K562 (cell line): ENCODE measurements at regions not wholly inside any gene's neighbourhood (a gene's known extent, or its start where the extent isn't known, plus 50 kb on each side); places are given as distances from the start of the nearest gene placed in this dataset.

Experiments
- ATAC-seq: fragments of 200-7000 bp; cut with Tn5 transposase; 3 replicates; pipeline ENCODE4 v1.9.1; 2020; ENCODE audit warnings: moderate library complexity
- BruUV-seq: library from RNA; stranded (reverse); fragments of 400-500 nt; replicated peaks from 2 replicates; lab custom pipeline; 2021; lab: Mats Ljungman, UMichigan
- CTCF ChIA-PET: fragments of 300-600 bp; formaldehyde crosslinking; extraction: SDS; loops from one replicate; lab custom pipeline; 2021; ENCODE audit warnings: low intra/inter-chr PET ratio; lab: Yijun Ruan, JAX
- POLR2A ChIA-PET: fragments of 300-600, 350-650 bp; sonication (Branson Sonifier 250); formaldehyde crosslinking; extraction: SDS; loops from one replicate; lab custom pipeline; 2021; ENCODE audit warnings: antibody characterized with exemption, inconsistent platforms; lab: Yijun Ruan, JAX
- DNase-seq, 4 experiments: peaks; one replicate each; pipeline versions ENCODE4 v3.0.0 to v3.0.0-alpha.2; 2011 to 2018; ENCODE audit warnings: low spot score in 3 of 4, mixed read lengths in 3 of 4; ENCODE audit errors: extremely low read depth in 1 of 4
- FAIRE-seq: peaks from 2 replicates; lab custom pipeline; 2011; peaks lifted over from hg19 to GRCh38; lab: Jason Lieb, UNC
- H2AFZ ChIP-seq: 2 replicates; pipeline ENCODE4 v1.6.0; 2011; ENCODE audit warnings: low read depth, low read length, control low read depth, inconsistent platforms
- H3K27ac ChIP-seq: fragments of 200-600 bp; 3 replicates; pipeline ENCODE4 v1.8.0; 2011; ENCODE audit warnings: low read depth, mild to moderate bottlenecking, control low read depth, inconsistent platforms, low read length, moderate library complexity, mixed read lengths; ENCODE audit errors: extremely low read depth
- H3K27me3 ChIP-seq, 2 experiments: fragments of 300-600 bp in 1 of 2; 2 replicates in 1 of 2; 3 replicates in 1 of 2; pipeline versions ENCODE4 v1.6.0 to v1.8.0; 2011; ENCODE audit warnings: inconsistent platforms in 2 of 2, low read length in 2 of 2, mild to moderate bottlenecking in 1 of 2, mixed read lengths in 1 of 2, moderate library complexity in 1 of 2; ENCODE audit not compliant: control insufficient read depth in 2 of 2, insufficient read depth in 2 of 2
- H3K36me3 ChIP-seq: fragments of 300-600 bp; 3 replicates; pipeline ENCODE4 v1.8.0; 2011; ENCODE audit warnings: mild to moderate bottlenecking, low read length, inconsistent platforms; ENCODE audit not compliant: control insufficient read depth, insufficient read depth
- H3K4me1 ChIP-seq, 2 experiments: fragments of 200-600 bp in 1 of 2; replicated peaks in 1 of 2; 2 replicates in 1 of 2; 3 replicates in 1 of 2; pipeline versions ENCODE4 v1.5.1 to v1.8.0; 2011; ENCODE audit warnings: inconsistent platforms in 2 of 2, low read length in 2 of 2, mild to moderate bottlenecking in 1 of 2, mixed read lengths in 1 of 2, moderate library complexity in 1 of 2; ENCODE audit not compliant: control insufficient read depth in 2 of 2, insufficient read depth in 2 of 2
- H3K4me2 ChIP-seq: 2 replicates; pipeline ENCODE4 v1.6.1; 2011; ENCODE audit warnings: low read length, control low read depth, inconsistent platforms, mixed read lengths; ENCODE audit not compliant: insufficient read depth
- H3K4me3 ChIP-seq: fragments of 200-600 bp; sonication (generic), shearing (Covaris generic); 2 replicates; pipeline ENCODE4 v1.5.1; 2016; ENCODE audit warnings: control low read depth, inconsistent platforms
- H3K79me2 ChIP-seq: fragments of 200-600 bp; 3 replicates; pipeline ENCODE4 v1.8.0; 2011; ENCODE audit warnings: low read length, inconsistent platforms; ENCODE audit not compliant: control insufficient read depth, insufficient read depth
- H3K9ac ChIP-seq, 2 experiments: 2 replicates each; pipeline versions ENCODE4 v1.6.0 to v1.6.1; 2011; ENCODE audit warnings: low read depth in 2 of 2, low read length in 2 of 2, control low read depth in 1 of 2, inconsistent platforms in 1 of 2, mild to moderate bottlenecking in 1 of 2, mixed read lengths in 1 of 2; ENCODE audit not compliant: insufficient read depth in 1 of 2
- H3K9me1 ChIP-seq: one replicate; pipeline ENCODE4 v1.6.0; 2011; ENCODE audit warnings: inconsistent platforms, mild to moderate bottlenecking, low read length, moderate library complexity; ENCODE audit not compliant: control insufficient read depth, insufficient read depth
- H3K9me3 ChIP-seq: replicated peaks from 2 replicates; pipeline ENCODE4 v1.5.1; 2011; ENCODE audit warnings: low read depth, low read length, inconsistent platforms; ENCODE audit not compliant: control insufficient read depth, insufficient read depth
- H4K20me1 ChIP-seq: replicated peaks from 2 replicates; pipeline ENCODE4 v1.6.1; 2011; ENCODE audit warnings: low read length, inconsistent platforms, mixed read lengths; ENCODE audit not compliant: control insufficient read depth, insufficient read depth
- CXXC5 ChIP-seq: fragments of 250-450 bp; sonication (Bioruptor Pico); IDR thresholded peaks from 2 replicates; pipeline ENCODE4 v1.8.0; 2022; ENCODE audit warnings: inconsistent platforms, mild to moderate bottlenecking, moderate library complexity
- E2F6 ChIP-seq, 2 experiments: IDR thresholded peaks; 2 replicates each; pipeline ENCODE4 v1.6.1; 2011; ENCODE audit warnings: borderline replicate concordance in 1 of 2, control low read depth in 1 of 2, low read depth in 1 of 2, low read length in 1 of 2, mild to moderate bottlenecking in 1 of 2, mixed read lengths in 1 of 2, moderate library complexity in 1 of 2; ENCODE audit not compliant: insufficient read depth in 1 of 2, insufficient read length in 1 of 2, poor library complexity in 1 of 2, severe bottlenecking in 1 of 2; ENCODE audit errors: extremely low read depth in 1 of 2
- EWSR1 ChIP-seq: fragments of 450-650 bp; IDR thresholded peaks from 2 replicates; pipeline ENCODE4 v1.6.1; 2018; ENCODE audit warnings: borderline replicate concordance, mild to moderate bottlenecking, low read depth, moderate library complexity; ENCODE audit not compliant: partially characterized antibody
- HMGN3 ChIP-seq: IDR thresholded peaks from 2 replicates; pipeline ENCODE4 v1.6.1; 2011; ENCODE audit warnings: borderline replicate concordance, low read depth, mild to moderate bottlenecking, mixed read lengths, low read length; ENCODE audit not compliant: insufficient read length; ENCODE audit errors: extremely low read depth
- POLR3A ChIP-seq: IDR thresholded peaks from 2 replicates; pipeline ENCODE4 v1.6.1; 2011; ENCODE audit warnings: borderline replicate concordance, mild to moderate bottlenecking, moderate library complexity; ENCODE audit not compliant: insufficient read length, insufficient read depth; ENCODE audit errors: extremely low read depth
- PTRF ChIP-seq: fragments of 450-650 bp; IDR thresholded peaks from 2 replicates; pipeline ENCODE4 v1.6.1; 2016; ENCODE audit warnings: mild to moderate bottlenecking, missing genetic modification characterization, missing compliant biosample characterization
- SAP30 ChIP-seq: fragments of 200-600 bp; sonication (generic); IDR thresholded peaks from 2 replicates; pipeline ENCODE4 v1.6.1; 2012; ENCODE audit warnings: borderline replicate concordance, low read depth, mild to moderate bottlenecking, moderate library complexity, low read length, control low read depth, inconsistent platforms; ENCODE audit not compliant: insufficient read depth, poor library complexity, severe bottlenecking
- VEZF1 ChIP-seq: fragments of 200-800 bp; sonication (Bioruptor generic); IDR thresholded peaks from 2 replicates; pipeline ENCODE4 v1.6.1; 2017; ENCODE audit warnings: missing genetic modification characterization, missing compliant biosample characterization
- ZNF23 ChIP-seq: fragments of 250-450 bp; sonication (Bioruptor Pico); IDR thresholded peaks from 2 replicates; pipeline ENCODE4 v1.4.0; 2020; ENCODE audit warnings: mild to moderate bottlenecking
- ZNF444 ChIP-seq: fragments of 250-450 bp; sonication (Bioruptor Pico); IDR thresholded peaks from 2 replicates; pipeline ENCODE4 v1.4.0; 2020; ENCODE audit warnings: mild to moderate bottlenecking, moderate library complexity
- ZNF609 ChIP-seq: sonication (generic); formaldehyde crosslinking; IDR thresholded peaks from 2 replicates; pipeline ENCODE4 v1.8.1; 2023; ENCODE audit warnings: missing genetic modification reagents, mild to moderate bottlenecking, borderline replicate concordance
- WGBS: fragments of 100-300 bp; shearing (Covaris generic); methylation state at CpG from one replicate; pipeline ENCODE4 v1.1.6; 2016; ENCODE audit warnings: low coverage, mixed read lengths; ENCODE audit not compliant: insufficient coverage; ENCODE audit errors: missing lambda C conversion rate; 5-methylcytosine and 5-hydroxymethylcytosine counted together
- in situ Hi-C: fragments of 300-500 bp; cut with MboI; formaldehyde crosslinking; loops from 4 replicates; pipeline ENCODE4 v1.15.0; 2018; ENCODE audit warnings: inconsistent platforms, mixed read lengths
- intact Hi-C: fragments of 100-400 bp; cut with micrococcal nuclease; formaldehyde crosslinking; loops from 2 replicates; pipeline ENCODE4 v1.14.2; 2022

GRCh38 chr10:57053530-57053929 is 692.5 kb upstream of the ZWINT start (continued):
- TF ChIP-seq ZNF23 (CRISPR knock-in tag) (no peak), POLR3A (no peak)

GRCh38 chr10:57049096-57049495 is 688.0 kb upstream of the ZWINT start:
- intact Hi-C loops (no loop called here), in situ Hi-C loops (no loop called here)
- no peak overlapping the region for H3K27ac ChIP-seq
- H2AFZ ChIP-seq: no peak overlapping the region
- no peak overlapping the region for H3K9ac ChIP-seq
- peaks cover 2% of the 10 kb centered on the region; the same call in 1 of the 2 replicates for H3K9me3 ChIP-seq
- no peaks in the 10 kb centered on the region for H3K9me1 ChIP-seq
- ChIA-PET CTCF (no interaction called here), POLR2A (interaction anchor here (0.6 kb wide), 1 partner anchor 410 kb away, joined by 3 read pairs; no protein-coding TSS in a partner anchor)
- no peak overlapping the region for H3K4me3 ChIP-seq
- H3K27me3 ChIP-seq: no peaks in the 10 kb centered on the region
- H4K20me1 ChIP-seq: no peaks in the 10 kb centered on the region
- no peaks in the 10 kb centered on the region for H3K4me1 ChIP-seq
- H3K4me2 ChIP-seq: no peak overlapping the region
- no peaks in the 10 kb centered on the region for H3K36me3 ChIP-seq
- ATAC-seq (no peak), DNase-seq (no peak), FAIRE-seq (no peak)
- no peaks in the 10 kb centered on the region for H3K79me2 ChIP-seq
- WGBS: 0% methylated on average over 2 of the region's 2 CpGs
- BruUV-seq: no TSS peak
- TF ChIP-seq ZNF609 (CRISPR knock-in tag) (no peak), SAP30 (no peak), VEZF1 (no peak), ZNF444 (CRISPR knock-in tag) (no peak), CXXC5 (CRISPR knock-in tag) (no peak), HMGN3 (no peak), PTRF (tag) (no peak), EWSR1 (no peak), E2F6 (IDR thresholded peaks at IDR 0.05; ENCODE audit: borderline replicate concordance in 1 of 2, extremely low read depth in 1 of 2, insufficient read depth in 1 of 2, insufficient read length in 1 of 2, low read depth in 1 of 2, low read length in 1 of 2, poor library complexity in 1 of 2, severe bottlenecking in 1 of 2) (no peak)
